IPS DF 6.9 (cell line): ENCODE measurements at regions not wholly inside any gene's neighbourhood (a gene's known extent, or its start where the extent isn't known, plus 50 kb on each side); places are given as distances from the start of the nearest gene placed in this dataset.

ENCODE experiments used
- DNase-seq: peaks from one replicate; pipeline ENCODE4 v3.0.0-alpha.2; 2013; ENCODE audit warnings: low read depth, low spot score
- H3K27ac ChIP-seq: one replicate; pipeline ENCODE4 v1.5.1; 2013; ENCODE audit warnings: low read length, control low read depth
- H3K27me3 ChIP-seq: 2 replicates; pipeline ENCODE4 v1.6.1; 2013; ENCODE audit warnings: mild to moderate bottlenecking, low read length; ENCODE audit not compliant: control insufficient read depth, insufficient read depth
- H3K36me3 ChIP-seq: 2 replicates; pipeline ENCODE4 v1.6.1; 2013; ENCODE audit warnings: low read length; ENCODE audit not compliant: control insufficient read depth, insufficient read depth
- H3K4me1 ChIP-seq: 2 replicates; pipeline ENCODE4 v1.6.1; 2013; ENCODE audit warnings: low read length; ENCODE audit not compliant: control insufficient read depth, insufficient read depth
- H3K4me3 ChIP-seq: 2 replicates; pipeline ENCODE4 v1.5.1; 2013; ENCODE audit warnings: mild to moderate bottlenecking, low read length
- H3K9me3 ChIP-seq: 2 replicates; pipeline ENCODE4 v1.6.1; 2013; ENCODE audit warnings: low read length, inconsistent platforms; ENCODE audit not compliant: control insufficient read depth, insufficient read depth
- WGBS: extraction: QIAGEN DNeasy Blood & Tissue Kit; methylation state at CpG from one replicate; pipeline ENCODE4 v1.1.7; 2013; ENCODE audit warnings: mixed read lengths, missing lambda C conversion rate; ENCODE audit not compliant: insufficient read length, insufficient coverage; 5-methylcytosine and 5-hydroxymethylcytosine counted together

DNA sequence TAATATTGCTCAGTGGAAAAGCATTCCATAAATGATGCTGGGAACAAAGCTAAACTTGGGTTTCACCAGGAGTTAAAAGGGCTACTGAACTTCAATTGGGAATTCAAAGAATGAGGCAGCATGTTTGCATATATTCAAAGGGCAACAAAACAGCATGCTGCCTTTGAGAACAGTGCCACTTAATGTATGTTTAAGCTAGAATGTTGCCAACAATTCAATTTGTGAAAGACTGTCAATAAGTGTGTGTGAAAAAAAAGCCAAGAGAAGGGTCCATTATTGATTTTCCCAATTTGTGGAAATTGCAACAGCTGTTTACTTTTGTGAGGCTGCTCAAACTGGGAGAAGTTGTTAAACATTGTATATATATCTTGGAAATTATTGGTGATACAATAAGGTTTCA is 701.9 kb upstream of the ACTRT1 start:
- Histone ChIP-seq H3K4me3 (no peak overlapping the region), H3K36me3 (no peaks in the 10 kb centered on the region), H3K27ac (no peak overlapping the region), H3K9me3 (no peaks in the 10 kb centered on the region), H3K4me1 (no peaks in the 10 kb centered on the region), H3K27me3 (no peaks in the 10 kb centered on the region)
- DNase-seq: no peak

DNA sequence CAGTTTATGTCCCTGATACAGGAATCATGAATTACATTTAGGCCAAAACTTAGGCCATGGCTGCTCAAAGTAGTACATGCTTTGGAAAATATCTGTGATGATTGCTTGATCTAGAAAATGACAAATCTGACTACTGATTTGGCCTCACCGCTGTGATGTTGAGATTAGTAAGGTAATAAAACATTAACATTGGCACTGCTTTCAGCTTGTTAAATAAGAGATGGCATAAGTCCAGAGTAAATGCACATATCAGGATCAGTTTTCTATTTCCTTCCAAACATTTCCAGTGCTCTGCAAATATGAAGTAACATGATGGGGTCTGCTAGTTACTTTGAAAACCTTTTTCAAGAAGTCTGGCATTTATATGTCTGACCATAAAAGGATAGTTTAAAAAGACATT is 687.3 kb upstream of the ACTRT1 start:
- DNase-seq: no peak
- H3K9me3 ChIP-seq: no peaks in the 10 kb centered on the region
- no CpG with 5 or more reads among the region's 1 CpG for WGBS
- H3K27ac ChIP-seq: no peak overlapping the region
- no peaks in the 10 kb centered on the region for H3K27me3 ChIP-seq
- no peaks in the 10 kb centered on the region for H3K4me1 ChIP-seq
- H3K4me3 ChIP-seq: no peak overlapping the region
- no peaks in the 10 kb centered on the region for H3K36me3 ChIP-seq

DNA sequence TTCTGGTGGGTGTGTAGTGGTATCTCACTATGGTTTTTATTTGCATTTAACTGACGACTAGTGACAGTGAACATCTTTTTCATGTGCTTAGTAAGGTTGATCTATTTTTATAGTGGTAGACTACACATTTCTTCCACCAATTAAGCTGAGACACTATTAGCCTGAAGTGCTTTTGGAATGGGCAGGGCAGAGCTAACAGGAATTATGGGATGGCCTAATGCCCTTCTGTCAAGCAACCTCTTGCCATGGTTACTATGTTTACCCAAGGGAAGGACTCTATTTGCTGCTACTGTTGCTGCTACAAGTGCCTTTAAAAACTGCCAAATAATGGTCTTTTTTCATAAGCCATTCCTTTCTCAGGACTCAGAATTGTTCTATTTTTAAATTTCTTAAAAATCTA is 676.7 kb upstream of the ACTRT1 start:
- Histone ChIP-seq H3K9me3 (no peaks in the 10 kb centered on the region), H3K4me1 (no peaks in the 10 kb centered on the region), H3K27me3 (no peaks in the 10 kb centered on the region), H3K4me3 (no peak overlapping the region), H3K27ac (no peak overlapping the region), H3K36me3 (no peaks in the 10 kb centered on the region)
- DNase-seq: no peak
- no CpG with 5 or more reads among the region's 1 CpG for WGBS

DNA sequence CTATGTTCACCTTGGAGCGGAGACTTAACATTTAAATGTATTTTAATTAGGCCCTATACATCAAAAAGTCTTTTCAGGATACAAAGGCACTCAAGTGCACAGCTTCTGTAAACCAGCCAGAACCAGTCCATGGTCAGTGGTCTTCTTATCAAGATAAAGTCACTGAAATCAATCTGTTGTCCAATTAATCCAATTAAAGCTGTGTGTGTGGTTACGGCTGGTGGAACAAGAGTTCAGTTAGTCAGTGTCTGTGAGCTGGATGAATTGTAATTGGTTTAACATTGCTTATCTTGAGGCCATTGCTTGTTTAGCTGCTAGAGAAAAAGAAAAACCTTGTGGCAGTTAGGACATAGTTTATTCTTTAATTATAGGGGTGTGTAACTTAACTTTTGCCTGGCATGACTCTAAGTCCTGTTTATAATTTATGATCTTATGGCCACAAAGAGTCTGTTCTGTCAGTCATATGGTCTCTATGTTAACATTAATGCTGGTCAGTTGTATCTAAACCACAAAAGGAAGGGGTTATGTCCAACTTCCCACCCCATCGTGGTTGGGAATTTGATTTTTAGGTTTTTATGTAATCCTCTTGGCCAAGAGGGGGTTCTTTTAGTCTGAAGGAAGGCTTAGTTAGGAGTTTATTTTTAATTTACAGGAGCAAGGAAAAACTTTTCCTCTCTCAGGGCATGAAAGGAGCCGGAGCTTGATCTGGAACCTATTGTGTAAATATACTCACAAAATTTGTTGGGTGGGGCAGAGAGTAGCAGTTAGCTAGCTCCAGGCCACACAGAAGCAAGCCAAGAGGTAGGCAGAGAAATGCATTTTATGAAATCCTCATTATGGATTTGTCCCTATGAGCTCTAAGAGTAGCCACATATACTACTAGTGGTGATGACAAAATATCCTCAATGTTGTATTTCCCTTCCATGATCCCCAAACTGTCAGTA is 665.7 kb upstream of the ACTRT1 start:
- Histone ChIP-seq H3K27ac (no peak overlapping the region), H3K4me1 (no peaks in the 10 kb centered on the region), H3K27me3 (no peaks in the 10 kb centered on the region), H3K9me3 (no peaks in the 10 kb centered on the region), H3K4me3 (no peak overlapping the region), H3K36me3 (no peaks in the 10 kb centered on the region)
- no peak for DNase-seq
- no CpG with 5 or more reads among the region's 4 CpGs for WGBS

DNA sequence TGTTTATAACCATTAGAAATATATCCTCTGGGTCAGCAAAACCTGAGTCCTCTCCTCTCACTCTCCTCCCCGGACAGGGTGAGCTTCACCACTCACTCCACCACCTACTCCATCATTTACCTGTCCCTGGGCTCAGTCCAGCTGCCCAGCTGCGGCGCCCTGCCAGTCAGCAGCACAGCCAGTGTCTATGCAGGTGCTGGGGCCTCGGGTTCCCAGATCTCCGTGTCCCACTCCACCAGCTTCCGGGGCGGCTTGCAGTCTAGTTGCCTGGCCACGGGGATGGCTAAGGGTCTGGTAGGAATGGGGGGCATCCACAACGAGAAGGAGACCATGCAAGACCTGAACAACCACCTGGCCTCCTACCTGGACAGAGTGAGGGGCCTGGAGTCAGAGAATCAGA is 662.2 kb upstream of the ACTRT1 start:
- DNase-seq: no peak
- H3K4me1 ChIP-seq: no peaks in the 10 kb centered on the region
- no peak overlapping the region for H3K27ac ChIP-seq
- no CpG with 5 or more reads among the region's 9 CpGs for WGBS
- H3K4me3 ChIP-seq: no peak overlapping the region
- H3K27me3 ChIP-seq: no peaks in the 10 kb centered on the region
- H3K36me3 ChIP-seq: no peaks in the 10 kb centered on the region
- H3K9me3 ChIP-seq: no peaks in the 10 kb centered on the region

DNA sequence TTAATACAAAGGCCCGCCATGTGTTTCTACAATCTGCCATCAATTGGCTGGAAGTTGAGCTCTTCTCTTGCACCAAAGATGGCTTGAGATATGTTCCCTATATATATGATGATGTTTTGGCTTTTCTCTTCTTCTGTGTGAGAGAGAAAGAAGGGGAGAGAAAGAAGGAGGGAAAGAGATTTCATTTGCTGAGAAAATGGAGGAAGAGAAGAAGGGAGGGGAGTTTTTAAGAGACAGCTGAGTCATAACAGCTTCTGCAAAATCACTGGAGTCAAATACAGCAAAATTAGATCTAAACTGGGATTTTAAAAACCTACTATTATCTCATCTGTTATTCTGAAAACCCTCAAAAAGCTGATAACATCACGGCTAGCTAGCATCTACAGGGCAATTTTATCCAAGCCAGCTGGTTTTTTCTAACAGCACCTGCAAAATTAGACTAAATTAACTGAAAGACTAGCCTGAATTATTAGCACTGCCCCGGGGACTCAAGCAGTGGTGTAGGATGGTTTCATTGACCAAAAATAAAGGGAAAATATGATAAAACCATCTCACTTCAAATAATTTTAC is 647.6 kb upstream of the ACTRT1 start:
- WGBS: no CpG with 5 or more reads among the region's 3 CpGs
- H3K9me3 ChIP-seq: no peaks in the 10 kb centered on the region
- H3K4me1 ChIP-seq: no peaks in the 10 kb centered on the region
- no peak overlapping the region for H3K27ac ChIP-seq
- H3K27me3 ChIP-seq: no peaks in the 10 kb centered on the region
- H3K36me3 ChIP-seq: no peaks in the 10 kb centered on the region
- no peak overlapping the region for H3K4me3 ChIP-seq
- DNase-seq: no peak

DNA sequence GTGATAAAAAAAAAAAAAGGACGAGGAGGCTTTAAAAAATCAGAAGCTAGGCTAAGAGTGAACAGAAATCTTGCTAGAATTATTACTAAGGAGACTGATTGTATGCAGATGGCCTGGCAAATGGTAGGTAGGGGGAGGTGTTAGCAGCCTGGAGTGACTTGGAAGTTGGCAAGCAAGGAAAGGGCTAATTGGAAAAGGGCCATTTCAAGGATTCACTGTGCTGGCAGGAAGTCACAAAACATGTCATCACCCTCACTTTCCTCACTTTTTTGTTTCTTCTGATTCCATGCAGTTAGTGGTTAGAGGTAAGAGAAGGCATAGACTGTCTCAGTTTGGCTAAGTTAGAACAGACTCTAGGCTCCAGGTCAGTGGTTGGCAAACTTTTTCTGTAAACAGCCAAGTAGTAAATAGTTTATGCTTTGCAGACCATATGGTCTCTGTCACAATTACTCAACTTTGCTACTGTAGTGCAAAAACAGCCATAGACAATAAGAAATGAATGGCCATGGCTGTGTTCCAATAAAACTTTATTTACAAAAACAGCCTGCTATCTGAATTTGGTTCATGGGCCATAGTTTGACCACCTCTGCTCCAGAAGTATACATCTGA is 646.5 kb upstream of the ACTRT1 start:
- Histone ChIP-seq H3K9me3 (no peaks in the 10 kb centered on the region), H3K4me3 (no peak overlapping the region), H3K36me3 (no peaks in the 10 kb centered on the region), H3K27me3 (no peaks in the 10 kb centered on the region), H3K4me1 (no peaks in the 10 kb centered on the region), H3K27ac (no peak overlapping the region)
- no CpG with 5 or more reads among the region's 1 CpG for whole genome bisulfite sequencing
- DNase-seq: no peak

DNA sequence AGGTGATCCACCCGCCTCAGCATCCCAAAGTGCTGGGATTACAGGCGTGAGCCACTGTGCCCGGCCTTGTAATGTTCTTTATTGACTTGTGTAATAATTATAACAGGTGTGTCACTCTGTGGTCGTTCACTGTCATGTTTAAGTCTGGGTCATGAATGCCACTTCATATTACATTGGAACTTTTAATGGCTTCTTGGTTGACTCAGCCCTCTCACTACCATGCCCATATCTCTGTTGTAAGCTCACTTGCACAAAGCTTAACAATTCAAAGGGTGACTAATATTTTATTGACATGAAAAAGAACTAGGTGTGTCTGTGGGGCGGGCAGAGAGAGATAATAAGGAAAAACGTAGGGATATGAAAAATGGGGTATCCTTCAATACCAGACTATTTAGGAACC is 639.7 kb upstream of the ACTRT1 start:
- WGBS: no CpG with 5 or more reads among the region's 6 CpGs
- Histone ChIP-seq H3K4me1 (no peaks in the 10 kb centered on the region), H3K9me3 (no peaks in the 10 kb centered on the region), H3K27ac (no peak overlapping the region), H3K36me3 (no peaks in the 10 kb centered on the region), H3K27me3 (no peaks in the 10 kb centered on the region), H3K4me3 (no peak overlapping the region)
- DNase-seq: no peak

DNA sequence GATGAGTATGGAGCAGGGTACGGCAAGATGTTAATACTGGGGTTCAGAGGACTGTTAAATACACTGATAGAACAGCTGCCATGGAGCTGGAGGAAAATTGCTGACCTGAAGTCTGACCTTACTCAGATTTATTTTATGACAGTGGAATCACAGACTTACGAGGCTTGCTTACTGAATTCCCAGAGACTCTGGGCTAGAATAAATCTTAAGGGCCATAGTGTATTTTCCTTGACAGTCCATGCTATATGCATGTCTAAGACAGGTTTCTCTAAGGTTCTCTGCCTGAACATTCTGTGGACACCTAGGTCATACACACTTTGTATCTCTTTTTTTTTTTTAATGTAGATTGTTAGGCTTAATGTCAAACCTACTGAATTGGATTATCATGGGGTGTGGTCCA is 633.2 kb upstream of the ACTRT1 start:
- H3K27me3 ChIP-seq: no peaks in the 10 kb centered on the region
- no CpG with 5 or more reads among the region's 2 CpGs for WGBS
- no peaks in the 10 kb centered on the region for H3K9me3 ChIP-seq
- H3K4me1 ChIP-seq: no peaks in the 10 kb centered on the region
- no peak for DNase-seq
- no peaks in the 10 kb centered on the region for H3K36me3 ChIP-seq
- H3K4me3 ChIP-seq: no peak overlapping the region
- H3K27ac ChIP-seq: no peak overlapping the region

DNA sequence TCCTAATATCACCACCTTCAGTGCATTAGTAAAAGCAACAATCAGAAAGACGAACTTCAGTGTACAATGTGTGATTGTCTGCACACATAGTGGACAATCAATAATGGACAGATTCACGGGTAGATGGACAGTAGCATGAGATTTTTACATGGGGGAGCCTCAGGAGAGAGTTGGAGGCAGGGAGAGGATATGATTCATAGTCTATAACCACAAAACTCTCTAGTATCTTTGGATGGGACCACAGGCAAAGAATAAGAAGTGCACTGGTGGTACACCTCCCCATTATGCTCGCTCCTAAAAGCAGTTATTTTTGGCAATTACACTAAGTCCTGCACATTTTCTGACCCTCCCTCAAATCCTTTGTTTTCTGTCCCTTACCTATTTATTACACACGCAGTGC is 624.4 kb upstream of the ACTRT1 start:
- no CpG with 5 or more reads among the region's 4 CpGs for WGBS
- Histone ChIP-seq H3K4me3 (no peak overlapping the region), H3K36me3 (no peaks in the 10 kb centered on the region), H3K9me3 (no peaks in the 10 kb centered on the region), H3K27me3 (no peaks in the 10 kb centered on the region), H3K27ac (no peak overlapping the region), H3K4me1 (no peaks in the 10 kb centered on the region)
- no peak for DNase-seq
